Psoas muscle (tissue), 7 donors: ENCODE measurements at regions not wholly inside any gene's neighbourhood (a gene's known extent, or its start where the extent isn't known, plus 50 kb on each side); places are given as distances from the start of the nearest gene placed in this dataset.

Experiments
- ATAC-seq, 4 donors: fragments of 200-7000 bp; cut with Tn5 transposase; one replicate each; pipeline ENCODE4 v1.9.1; 2020; ENCODE audit warnings: moderate library complexity in 3 of 4, mild to moderate bottlenecking in 2 of 4
- DNase-seq, 2 donors: peaks; one replicate each; pipeline ENCODE4 v3.0.0-alpha.2; 2020
- H3K27ac ChIP-seq: fragments of 200-600 bp; one replicate; pipeline ENCODE4 v1.8.0; 2022
- H3K27me3 ChIP-seq, 3 donors: fragments of 200-600 bp in 1 of 3; one replicate each; pipeline versions ENCODE4 v1.6.1 to v1.8.0; 2013 to 2022; ENCODE audit warnings: low read length in 2 of 3, mild to moderate bottlenecking in 2 of 3, moderate library complexity in 1 of 3; ENCODE audit not compliant: insufficient read depth in 3 of 3
- H3K36me3 ChIP-seq, 2 donors: fragments of 200-600 bp in 1 of 2; one replicate each; pipeline versions ENCODE4 v1.6.1 to v1.8.0; 2013 to 2022; ENCODE audit warnings: low read depth in 1 of 2, mild to moderate bottlenecking in 1 of 2, moderate library complexity in 1 of 2; ENCODE audit not compliant: insufficient read depth in 1 of 2
- H3K4me1 ChIP-seq: fragments of 200-600 bp; one replicate; pipeline ENCODE4 v1.8.0; 2022
- H3K4me3 ChIP-seq: fragments of 200-600 bp; one replicate; pipeline ENCODE4 v1.8.0; 2022; ENCODE audit warnings: mild to moderate bottlenecking
- H3K9me3 ChIP-seq: fragments of 200-600 bp; one replicate; pipeline ENCODE4 v1.8.0; 2022
- WGBS, 3 donors: extraction: QIAGEN DNeasy Blood & Tissue Kit; methylation state at CpG; one replicate each; pipeline versions ENCODE4 v1.1.6 to v1.1.7; 2013; 5-methylcytosine and 5-hydroxymethylcytosine counted together
- intact Hi-C, 2 donors: fragments of 100-400 bp; cut with DNase I; formaldehyde crosslinking; loops; one replicate each; pipeline versions ENCODE4 v1.11.0 to v1.14.2; 2022
- TF ChIP-seq, protein P1 (sequence below): fragments of 200-600 bp; IDR thresholded peaks from one replicate; pipeline ENCODE4 v1.8.0; 2022; ENCODE audit warnings: antibody characterized with exemption
- donor health status: healthy with polysubstance abuse.
- donor health status: DM: no; HTN: no; CAD: no; lungs with moderate emphysema.
- donor health status: Bipolar disorder and iron deficiency.
- donor health status: healthy.
- donor health status: DM: yes; HTN: yes; CAD: no.
- donor health status: DM: no; HTN: no; CAD: no.
- donor health status: DM: yes; HTN: yes; CAD: no.

DNA sequence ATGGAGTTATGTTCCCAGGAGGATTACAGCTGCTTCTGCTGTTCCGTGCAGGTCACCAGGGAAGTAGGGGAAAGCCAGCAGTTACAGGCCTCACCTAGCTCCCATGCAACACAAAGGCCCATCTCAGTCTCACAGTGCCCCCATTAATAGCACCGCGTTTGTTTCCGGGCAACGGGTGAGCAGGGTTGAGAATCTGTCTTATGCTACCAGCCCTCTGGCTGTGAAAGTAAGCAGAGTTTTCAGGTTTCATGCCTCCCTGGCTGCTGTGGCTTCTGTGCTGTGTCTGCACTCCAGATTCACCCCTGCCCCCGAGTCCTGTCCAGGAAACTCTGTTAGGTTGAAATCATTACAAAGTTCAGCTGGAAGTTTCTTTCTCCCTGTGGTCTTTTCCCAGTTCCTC, 254.4 kb upstream of the GPR149 start:
- intact Hi-C loops: no loop called here
- ATAC-seq: no peak
- TF ChIP-seq, protein P1, sequence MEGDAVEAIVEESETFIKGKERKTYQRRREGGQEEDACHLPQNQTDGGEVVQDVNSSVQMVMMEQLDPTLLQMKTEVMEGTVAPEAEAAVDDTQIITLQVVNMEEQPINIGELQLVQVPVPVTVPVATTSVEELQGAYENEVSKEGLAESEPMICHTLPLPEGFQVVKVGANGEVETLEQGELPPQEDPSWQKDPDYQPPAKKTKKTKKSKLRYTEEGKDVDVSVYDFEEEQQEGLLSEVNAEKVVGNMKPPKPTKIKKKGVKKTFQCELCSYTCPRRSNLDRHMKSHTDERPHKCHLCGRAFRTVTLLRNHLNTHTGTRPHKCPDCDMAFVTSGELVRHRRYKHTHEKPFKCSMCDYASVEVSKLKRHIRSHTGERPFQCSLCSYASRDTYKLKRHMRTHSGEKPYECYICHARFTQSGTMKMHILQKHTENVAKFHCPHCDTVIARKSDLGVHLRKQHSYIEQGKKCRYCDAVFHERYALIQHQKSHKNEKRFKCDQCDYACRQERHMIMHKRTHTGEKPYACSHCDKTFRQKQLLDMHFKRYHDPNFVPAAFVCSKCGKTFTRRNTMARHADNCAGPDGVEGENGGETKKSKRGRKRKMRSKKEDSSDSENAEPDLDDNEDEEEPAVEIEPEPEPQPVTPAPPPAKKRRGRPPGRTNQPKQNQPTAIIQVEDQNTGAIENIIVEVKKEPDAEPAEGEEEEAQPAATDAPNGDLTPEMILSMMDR: no peak
- Histone ChIP-seq H3K27ac (no peak overlapping the region), H3K36me3 (no peaks in the 10 kb centered on the region), H3K4me1 (no peaks in the 10 kb centered on the region), H3K4me3 (no peak overlapping the region), H3K9me3 (no peaks in the 10 kb centered on the region), H3K27me3 (no peaks in the 10 kb centered on the region)
- WGBS, 3 donors: 67 to 73% (median 68%) methylated on average over 6 of the region's 6 CpGs
- no peak for DNase-seq

DNA sequence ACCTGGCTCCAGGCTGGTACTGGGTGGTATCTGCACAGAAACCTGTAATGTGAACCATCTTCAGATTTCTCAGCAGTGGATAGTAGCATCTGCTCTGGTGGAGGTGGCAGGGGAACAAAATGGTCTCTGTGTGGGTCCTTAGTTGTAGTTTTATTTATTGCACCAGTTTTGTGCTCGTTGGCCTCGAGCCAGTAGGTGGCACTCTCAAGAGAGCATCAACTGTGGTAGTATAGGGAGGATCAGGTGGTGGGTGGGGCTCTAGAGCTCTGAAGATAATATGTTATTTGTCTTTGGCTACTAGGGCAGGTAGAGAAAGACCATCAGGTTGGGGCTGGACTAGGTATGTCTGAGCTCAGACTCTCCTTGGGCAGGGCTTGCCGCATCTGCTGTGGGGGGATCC, 254.0 kb upstream of the GPR149 start:
- 65 to 75% (median 70%) methylated on average over 3 of the region's 3 CpGs for WGBS, 3 donors
- TF ChIP-seq, protein P1: no peak
- intact Hi-C loops: no loop called here
- no peaks in the 10 kb centered on the region for H3K9me3 ChIP-seq
- H3K4me1 ChIP-seq: no peaks in the 10 kb centered on the region
- ATAC-seq (no peak), DNase-seq (no peak)
- H3K4me3 ChIP-seq: no peak overlapping the region
- no peak overlapping the region for H3K27ac ChIP-seq
- no peaks in the 10 kb centered on the region for H3K27me3 ChIP-seq
- no peaks in the 10 kb centered on the region for H3K36me3 ChIP-seq

DNA sequence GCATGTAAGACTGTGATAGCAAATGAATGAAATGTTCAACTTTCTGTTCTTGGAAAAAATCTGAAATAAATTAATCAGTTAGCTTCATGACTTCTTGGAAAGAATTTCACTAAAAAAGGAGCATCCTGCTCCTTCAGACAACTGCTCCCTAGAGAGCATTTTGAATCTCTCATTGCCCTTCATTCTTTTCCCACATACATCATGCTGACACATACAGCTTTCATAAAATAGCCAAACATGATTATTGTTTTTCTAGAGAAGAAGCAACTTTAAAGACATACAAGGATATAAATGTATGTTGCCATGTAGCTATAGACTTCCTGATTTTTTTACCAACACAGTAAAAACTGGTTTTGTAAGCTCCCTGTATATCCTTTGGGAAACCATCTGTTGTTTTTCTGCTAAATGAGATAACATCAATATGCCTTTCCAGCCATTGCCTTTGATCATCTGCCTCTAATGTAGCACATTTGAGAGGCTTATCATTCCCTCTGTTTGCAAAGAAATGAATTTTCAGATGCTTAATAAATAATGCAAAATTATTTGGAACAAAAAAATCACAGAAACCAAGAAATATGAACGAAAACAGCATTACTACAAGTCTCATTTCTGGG, 248.2 kb upstream of the GPR149 start:
- intact Hi-C loops: no loop called here
- no peak for DNase-seq
- Histone ChIP-seq H3K27ac (no peak overlapping the region), H3K9me3 (no peaks in the 10 kb centered on the region), H3K27me3 (no peaks in the 10 kb centered on the region), H3K4me1 (no peaks in the 10 kb centered on the region), H3K4me3 (no peak overlapping the region), H3K36me3 (no peaks in the 10 kb centered on the region)
- 58 to 61% (median 60%) methylated on average over 1 of the region's 1 CpG for WGBS, 3 donors
- ATAC-seq: no peak
- TF ChIP-seq, protein P1: no peak

DNA sequence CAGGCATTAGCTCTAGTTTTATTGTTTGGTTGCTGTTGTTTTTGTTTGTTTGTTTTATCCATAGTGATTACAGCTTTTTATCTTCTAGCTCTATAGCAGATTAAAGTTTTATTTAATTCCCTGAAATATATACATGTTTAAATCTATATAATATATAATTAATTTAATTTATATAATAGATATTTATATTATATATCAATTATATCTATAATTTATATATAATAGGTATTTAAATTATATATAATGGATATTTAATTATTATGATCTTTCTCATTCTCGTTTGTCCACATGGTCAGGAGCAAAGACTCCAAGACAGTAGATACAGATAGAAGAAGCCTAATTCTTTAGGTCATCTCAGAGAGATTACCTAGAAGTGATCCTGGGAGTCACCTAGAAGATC, 238.8 kb upstream of the GPR149 start:
- H3K4me3 ChIP-seq: no peak overlapping the region
- no peaks in the 10 kb centered on the region for H3K36me3 ChIP-seq
- ATAC-seq (no peak), DNase-seq (no peak)
- TF ChIP-seq, protein P1: no peak
- WGBS, 3 donors: 65 to 66% (median 65%) methylated on average over 1 of the region's 1 CpG
- no peaks in the 10 kb centered on the region for H3K9me3 ChIP-seq
- H3K27ac ChIP-seq: no peak overlapping the region
- no peaks in the 10 kb centered on the region for H3K4me1 ChIP-seq
- intact Hi-C loops: no loop called here
- H3K27me3 ChIP-seq: no peaks in the 10 kb centered on the region

DNA sequence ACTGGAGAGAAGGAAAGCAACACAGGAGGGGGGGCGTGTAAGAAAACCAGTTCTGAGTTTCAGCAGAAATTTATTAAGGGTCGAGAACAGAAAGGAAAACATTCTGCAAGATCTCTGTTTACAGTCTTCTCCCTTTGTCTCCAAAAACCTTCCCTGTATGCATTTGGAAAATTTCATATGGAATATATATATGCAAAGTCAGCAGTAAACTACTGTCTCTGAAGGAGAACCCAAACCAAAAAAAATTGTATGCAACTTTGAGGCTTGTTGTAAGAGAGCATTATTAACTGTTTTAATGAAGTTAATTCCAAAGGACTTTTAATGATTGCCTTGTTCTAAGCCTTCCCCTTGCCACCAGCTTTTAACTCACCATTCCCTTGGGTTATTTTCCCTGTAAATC, 238.2 kb upstream of the GPR149 start:
- WGBS, 3 donors: 33 to 53% (median 34%) methylated on average over 2 of the region's 2 CpGs
- DNase-seq (no peak), ATAC-seq (no peak)
- intact Hi-C loops: no loop called here
- Histone ChIP-seq H3K4me1 (no peaks in the 10 kb centered on the region), H3K9me3 (no peaks in the 10 kb centered on the region), H3K4me3 (no peak overlapping the region), H3K27me3 (no peaks in the 10 kb centered on the region), H3K27ac (no peak overlapping the region), H3K36me3 (no peaks in the 10 kb centered on the region)
- TF ChIP-seq, protein P1: no peak
